ENCODE measurements at regions not wholly inside any gene's neighbourhood (a gene's known extent, or its start where the extent isn't known, plus 50 kb on each side); places are given as distances from the start of the nearest gene placed in this dataset.

GRCh38 chr15:85906640-85907039 lies 111.9 kb upstream of the KLHL25 start:
- TF ChIP-seq CTCF (IDR thresholded peaks at IDR 0.05) (no peak), POLR2A (IDR thresholded peaks at IDR 0.05) (no peak), POLR2AphosphoS5 (IDR thresholded peaks at IDR 0.05) (no peak)
